HEK293 (cell line): ENCODE measurements at regions not wholly inside any gene's neighbourhood (a gene's known extent, or its start where the extent isn't known, plus 50 kb on each side); places are given as distances from the start of the nearest gene placed in this dataset.

Experiments used
- CTCF ChIA-PET: fragments of 350-600 bp; formaldehyde crosslinking; extraction: SDS; loops from one replicate; lab custom pipeline; 2021; ENCODE audit warnings: antibody characterized with exemption; lab: Yijun Ruan, JAX
- POLR2A ChIA-PET: fragments of 300-600 bp; formaldehyde crosslinking; extraction: SDS; loops from one replicate; lab custom pipeline; 2020; ENCODE audit warnings: antibody characterized with exemption, inconsistent platforms; lab: Yijun Ruan, JAX
- H3K27ac ChIP-seq: fragments of 200-500 bp; sonication (Bioruptor generic); 2 replicates; pipeline ENCODE4 v1.5.1; 2014; ENCODE audit warnings: low read depth, low read length, control low read depth, inconsistent platforms; ENCODE audit errors: extremely low read depth
- H3K36me3 ChIP-seq, 2 experiments: fragments of 200-500 bp in 1 of 2; sonication (Bioruptor generic) in 1 of 2; 1 replicate in 1 of 2; 2 replicates in 1 of 2; pipeline ENCODE4 v1.5.1; 2014 to 2017; ENCODE audit warnings: inconsistent platforms in 2 of 2, low read length in 2 of 2; ENCODE audit not compliant: control insufficient read depth in 2 of 2, insufficient read depth in 1 of 2
- H3K4me1 ChIP-seq: fragments of 200-500 bp; sonication (Bioruptor generic); 2 replicates; pipeline ENCODE4 v1.5.1; 2014; ENCODE audit warnings: mild to moderate bottlenecking, low read length, inconsistent platforms; ENCODE audit not compliant: control insufficient read depth, insufficient read depth
- H3K4me3 ChIP-seq: 2 replicates; pipeline ENCODE4 v1.5.1; 2011; ENCODE audit warnings: low read depth, mild to moderate bottlenecking, control low read depth, low read length, moderate library complexity
- H3K9me3 ChIP-seq: fragments of 200-500 bp; sonication (Bioruptor generic); 2 replicates; pipeline ENCODE4 v1.5.1; 2014; ENCODE audit warnings: low read depth, low read length, inconsistent platforms; ENCODE audit not compliant: control insufficient read depth, insufficient read depth
- ELK4 ChIP-seq: IDR thresholded peaks from 2 replicates; pipeline ENCODE4 v1.6.1; 2011; ENCODE audit warnings: mild to moderate bottlenecking, low read depth, low read length, borderline replicate concordance
- HOXA7 ChIP-seq: sonication (generic); formaldehyde crosslinking; IDR thresholded peaks from 2 replicates; pipeline ENCODE4 v1.8.1; 2022; ENCODE audit warnings: missing genetic modification reagents, borderline replicate concordance
- KLF7 ChIP-seq: fragments of 450-650 bp; formaldehyde crosslinking; IDR thresholded peaks from 2 replicates; pipeline ENCODE4 v1.5.1; 2016; ENCODE audit warnings: missing biosample characterization, missing genetic modification characterization, borderline replicate concordance
- KLF8 ChIP-seq: fragments of 450-650 bp; formaldehyde crosslinking; IDR thresholded peaks from 2 replicates; pipeline ENCODE4 v1.5.1; 2016; ENCODE audit warnings: missing biosample characterization, missing genetic modification characterization
- KLF9 ChIP-seq: fragments of 450-650 bp; formaldehyde crosslinking; IDR thresholded peaks from 2 replicates; pipeline ENCODE4 v1.5.1; 2016; ENCODE audit warnings: missing biosample characterization, missing genetic modification characterization, low read depth
- SCRT1 ChIP-seq: fragments of 450-650 bp; formaldehyde crosslinking; IDR thresholded peaks from 2 replicates; pipeline ENCODE4 v1.5.1; 2016; ENCODE audit warnings: missing biosample characterization, missing genetic modification characterization, borderline replicate concordance
- TCF7L2 ChIP-seq: IDR thresholded peaks from 2 replicates; pipeline ENCODE4 v1.6.1; 2011; ENCODE audit warnings: low read depth, mild to moderate bottlenecking, inconsistent platforms, low read length, moderate library complexity, borderline replicate concordance
- ZBTB10 ChIP-seq: fragments of 450-650 bp; formaldehyde crosslinking; IDR thresholded peaks from 2 replicates; pipeline ENCODE4 v1.5.1; 2016; ENCODE audit warnings: missing biosample characterization, missing genetic modification characterization
- ZBTB6 ChIP-seq: fragments of 450-650 bp; formaldehyde crosslinking; IDR thresholded peaks from 2 replicates; pipeline ENCODE4 v1.5.1; 2017; ENCODE audit warnings: missing biosample characterization, missing genetic modification characterization
- ZNF112 ChIP-seq: fragments of 450-650 bp; formaldehyde crosslinking; IDR thresholded peaks from 2 replicates; pipeline ENCODE4 v1.5.0; 2017; ENCODE audit warnings: missing biosample characterization, missing genetic modification characterization
- ZNF266 ChIP-seq: fragments of 450-650 bp; formaldehyde crosslinking; IDR thresholded peaks from 2 replicates; pipeline ENCODE4 v1.5.1; 2016; ENCODE audit warnings: missing biosample characterization, missing genetic modification characterization, low read depth
- ZNF37A ChIP-seq: fragments of 450-650 bp; IDR thresholded peaks from 2 replicates; pipeline ENCODE4 v1.5.1; 2018; ENCODE audit warnings: missing biosample characterization, missing genetic modification characterization
- ZNF394 ChIP-seq: fragments of 450-650 bp; formaldehyde crosslinking; IDR thresholded peaks from 2 replicates; pipeline ENCODE4 v1.5.1; 2016; ENCODE audit warnings: missing biosample characterization, missing genetic modification characterization, mild to moderate bottlenecking, moderate library complexity, borderline replicate concordance
- ZNF404 ChIP-seq: fragments of 450-650 bp; formaldehyde crosslinking; IDR thresholded peaks from 2 replicates; pipeline ENCODE4 v1.5.1; 2017; ENCODE audit warnings: missing biosample characterization, missing genetic modification characterization
- ZNF426 ChIP-seq: fragments of 450-650 bp; formaldehyde crosslinking; IDR thresholded peaks from 2 replicates; pipeline ENCODE4 v1.5.1; 2017; ENCODE audit warnings: missing biosample characterization, missing genetic modification characterization, mild to moderate bottlenecking, inconsistent platforms, moderate library complexity
- ZNF473 ChIP-seq: fragments of 450-650 bp; formaldehyde crosslinking; IDR thresholded peaks from 2 replicates; pipeline ENCODE4 v1.5.1; 2017; ENCODE audit warnings: missing biosample characterization, missing genetic modification characterization
- ZNF488 ChIP-seq: fragments of 450-650 bp; formaldehyde crosslinking; IDR thresholded peaks from 2 replicates; pipeline ENCODE4 v1.5.1; 2016; ENCODE audit warnings: missing biosample characterization, missing genetic modification characterization
- ZNF530 ChIP-seq: fragments of 450-650 bp; formaldehyde crosslinking; IDR thresholded peaks from 2 replicates; pipeline ENCODE4 v1.5.1; 2016; ENCODE audit warnings: low read depth, missing biosample characterization, missing genetic modification characterization
- ZNF549 ChIP-seq: fragments of 450-650 bp; IDR thresholded peaks from 2 replicates; pipeline ENCODE4 v1.5.1; 2018; ENCODE audit warnings: missing biosample characterization, missing genetic modification characterization, mild to moderate bottlenecking, inconsistent platforms, moderate library complexity
- ZNF580 ChIP-seq: fragments of 450-650 bp; formaldehyde crosslinking; IDR thresholded peaks from 2 replicates; pipeline ENCODE4 v1.5.1; 2016; ENCODE audit warnings: missing biosample characterization, missing genetic modification characterization
- ZNF747 ChIP-seq: fragments of 450-650 bp; formaldehyde crosslinking; IDR thresholded peaks from 2 replicates; pipeline ENCODE4 v1.5.1; 2016; ENCODE audit warnings: missing biosample characterization, missing genetic modification characterization
- ZNF776 ChIP-seq: fragments of 450-650 bp; formaldehyde crosslinking; IDR thresholded peaks from 2 replicates; pipeline ENCODE4 v1.5.0; 2017; ENCODE audit warnings: missing biosample characterization, missing genetic modification characterization, borderline replicate concordance
- ZNF777 ChIP-seq: fragments of 450-650 bp; formaldehyde crosslinking; IDR thresholded peaks from 2 replicates; pipeline ENCODE4 v1.5.1; 2017; ENCODE audit warnings: missing biosample characterization, missing genetic modification characterization, borderline replicate concordance
- ZNF791 ChIP-seq: fragments of 450-650 bp; formaldehyde crosslinking; IDR thresholded peaks from 2 replicates; pipeline ENCODE4 v1.5.1; 2016; ENCODE audit warnings: missing biosample characterization, missing genetic modification characterization
- ZSCAN16 ChIP-seq: fragments of 450-650 bp; formaldehyde crosslinking; IDR thresholded peaks from 2 replicates; pipeline ENCODE4 v1.5.1; 2016; ENCODE audit warnings: missing biosample characterization, missing genetic modification characterization

GRCh38 chr11:120022617-120023016, 115.3 kb downstream of the TRIM29 start (continued):
- TF ChIP-seq ELK4 (no peak), ZNF776 (no peak), ZNF530 (tag by site-specific recombination) (no peak), KLF7 (no peak), ZBTB6 (tag by site-specific recombination) (no peak), ZNF791 (no peak)
- TF ChIP-seq, all 188 proteins: peak for 0

GRCh38 chr11:120021978-120022377, 115.9 kb downstream of the TRIM29 start:
- H3K4me1 ChIP-seq, result no peaks in the 10 kb centered on the region
- no peaks in the 10 kb centered on the region for H3K9me3 ChIP-seq
- TF ChIP-seq ZNF37A (tag by site-specific recombination) (no peak), HOXA7 (CRISPR knock-in tag) (no peak), ZNF404 (tag by site-specific recombination) (no peak), ZNF426 (tag by site-specific recombination) (no peak), TCF7L2 (no peak)
- TF ChIP-seq, all 188 proteins: peak for 0
- ChIA-PET POLR2A (no interaction called here), CTCF (interaction anchor here (1.2 kb wide), 1 partner anchor 29 kb away, joined by 3 read pairs; no protein-coding TSS in a partner anchor)
- Histone ChIP-seq H3K27ac (no peak overlapping the region), H3K36me3 (no peaks in the 10 kb centered on the region), H3K4me3 (no peak overlapping the region)

GRCh38 chr11:120021391-120021953, 116.4 kb downstream of the TRIM29 start:
- H3K4me3 ChIP-seq, result no peak overlapping the region
- no peaks in the 10 kb centered on the region for H3K36me3 ChIP-seq
- no peak overlapping the region for H3K27ac ChIP-seq
- ChIA-PET CTCF (interaction anchor here (1.2 kb wide), 1 partner anchor 28 kb away, joined by 3 read pairs; no protein-coding TSS in a partner anchor), POLR2A (no interaction called here)
- H3K9me3 ChIP-seq, result no peaks in the 10 kb centered on the region
- no peak for TF ChIP-seq ZNF747 (tag by site-specific recombination)
- no peaks in the 10 kb centered on the region for H3K4me1 ChIP-seq

- POLR2A ChIA-PET, result no interaction called here
- no peaks in the 10 kb centered on the region for H3K36me3 ChIP-seq
- H3K4me1 ChIP-seq, result no peaks in the 10 kb centered on the region
- no peak overlapping the region for H3K4me3 ChIP-seq
- no peaks in the 10 kb centered on the region for H3K9me3 ChIP-seq
- CTCF ChIA-PET, result interaction anchor here (1.2 kb wide), 1 partner anchor 28 kb away, joined by 3 read pairs; no protein-coding TSS in a partner anchor
- no peak overlapping the region for H3K27ac ChIP-seq
- TF ChIP-seq ZNF549, result no peak
- no peak for TF ChIP-seq ZNF580 (tag by site-specific recombination)
- TF ChIP-seq ZNF488 (tag by site-specific recombination), result no peak
- TF ChIP-seq ZSCAN16 (tag by site-specific recombination), result no peak
- no peak for TF ChIP-seq ZNF777 (tag by site-specific recombination)
- TF ChIP-seq SCRT1, result no peak
- no peak for TF ChIP-seq ZNF473 (tag by site-specific recombination)
- TF ChIP-seq ZNF266 (tag by site-specific recombination), result no peak
- TF ChIP-seq KLF8 (tag by site-specific recombination), result no peak
- no peak for TF ChIP-seq ZBTB10
- TF ChIP-seq KLF9 (tag by site-specific recombination), result no peak
- TF ChIP-seq ZNF112, result no peak
- no peak for TF ChIP-seq ZNF394 (tag by site-specific recombination)
Observed at GRCh38 chr11:120020981-120021380, 116.9 kb downstream of the TRIM29 start.
